GM10248 (cell line): ENCODE measurements at regions not wholly inside any gene's neighbourhood (a gene's known extent, or its start where the extent isn't known, plus 50 kb on each side); places are given as distances from the start of the nearest gene placed in this dataset.
A peak's percentile ranks its signal among the peaks of the same experiment; 100 is the strongest.

Source experiments
- CTCF ChIA-PET: fragments of 300-600 bp; sonication (Branson Sonifier 250); formaldehyde crosslinking; extraction: SDS; loops from one replicate; lab custom pipeline; 2021; ENCODE audit warnings: antibody characterized with exemption; lab: Yijun Ruan, JAX
- POLR2A ChIA-PET: fragments of 350-650 bp; sonication (Branson Sonifier 250); formaldehyde crosslinking; extraction: SDS; loops from one replicate; lab custom pipeline; 2020; ENCODE audit warnings: antibody characterized with exemption; lab: Yijun Ruan, JAX
- DNase-seq: peaks from one replicate; pipeline ENCODE4 v3.0.0; 2012; ENCODE audit errors: extremely low spot score
- CTCF ChIP-seq: IDR thresholded peaks from 2 replicates; pipeline ENCODE4 v1.5.1; 2012; ENCODE audit warnings: mild to moderate bottlenecking, low read depth; ENCODE audit errors: extremely low read depth, missing control alignments, control extremely low read depth

GRCh38 chr6:29999416-29999815, 57.1 kb downstream of the HLA-A start:
- CTCF ChIA-PET: no interaction called here
- DNase-seq: no peak

GRCh38 chr6:30000156-30000791, 57.9 kb downstream of the HLA-A start:
- no peak for DNase-seq

More at GRCh38 chr6:29999416-29999815, 57.1 kb downstream of the HLA-A start:
- POLR2A ChIA-PET: no interaction called here
- no peak for TF ChIP-seq CTCF

GRCh38 chr6:30002871-30003270, 58.2 kb upstream of the POLR1H start:
- no peak for DNase-seq
- POLR2A ChIA-PET: no interaction called here
- CTCF ChIA-PET: no interaction called here
- no peak for TF ChIP-seq CTCF

More at GRCh38 chr6:30000156-30000791, 57.9 kb downstream of the HLA-A start:
- no peak for TF ChIP-seq CTCF
- ChIA-PET CTCF (interaction anchor here (0.7 to 1.0 kb wide), 2 partner anchors 12 to 25 kb away, joined by 3 read pairs; no protein-coding TSS in a partner anchor), POLR2A (no interaction called here)

- DNase-seq: no peak
- no peak for TF ChIP-seq CTCF
- ChIA-PET POLR2A (no interaction called here), CTCF (no interaction called here)
Measured at GRCh38 chr6:30005482-30005881, 55.6 kb upstream of the POLR1H start.

GRCh38 chr6:30006170-30007131, 54.6 kb upstream of the POLR1H start:
- peak; percentile 25 for DNase-seq
- TF ChIP-seq CTCF: no peak
- CTCF ChIA-PET: no interaction called here
- POLR2A ChIA-PET: no interaction called here

GRCh38 chr6:30007132-30007764, 53.8 kb upstream of the POLR1H start:
- ChIA-PET CTCF (no interaction called here), POLR2A (no interaction called here)
- peak; percentile 38 for DNase-seq
- no peak for TF ChIP-seq CTCF
